GM23248 (cell line): ENCODE measurements at regions not wholly inside any gene's neighbourhood (a gene's known extent, or its start where the extent isn't known, plus 50 kb on each side); places are given as distances from the start of the nearest gene placed in this dataset.

Experiments
- DNase-seq: peaks from one replicate; pipeline ENCODE4 v3.0.0-alpha.2; 2015
- H2AFZ ChIP-seq: fragments of 200-600 bp; sonication (generic); 2 replicates; pipeline ENCODE4 v1.6.1; 2016; ENCODE audit warnings: antibody characterized with exemption
- H3F3A ChIP-seq: fragments of 200-600 bp; sonication (generic); 2 replicates; pipeline ENCODE4 v1.6.1; 2016; ENCODE audit warnings: mild to moderate bottlenecking, antibody characterized with exemption, mixed run types; ENCODE audit not compliant: insufficient read depth
- H3K27ac ChIP-seq: fragments of 200-600 bp; sonication (generic); 2 replicates; pipeline ENCODE4 v1.5.1; 2016; ENCODE audit warnings: mild to moderate bottlenecking
- H3K27me3 ChIP-seq: fragments of 200-600 bp; sonication (generic); replicated peaks from 2 replicates; pipeline ENCODE4 v1.6.1; 2016; ENCODE audit warnings: mild to moderate bottlenecking; ENCODE audit not compliant: insufficient read depth
- H3K36me3 ChIP-seq: fragments of 200-600 bp; sonication (generic); 2 replicates; pipeline ENCODE4 v1.6.1; 2016; ENCODE audit warnings: low read depth, mild to moderate bottlenecking
- H3K4me1 ChIP-seq: fragments of 200-600 bp; sonication (generic); 2 replicates; pipeline ENCODE4 v1.6.1; 2016; ENCODE audit warnings: mild to moderate bottlenecking; ENCODE audit not compliant: insufficient read depth
- H3K4me2 ChIP-seq: fragments of 200-600 bp; sonication (generic); one replicate; pipeline ENCODE4 v1.6.1; 2016; ENCODE audit warnings: mild to moderate bottlenecking; ENCODE audit not compliant: unreplicated experiment
- H3K4me3 ChIP-seq: fragments of 200-600 bp; sonication (generic); 2 replicates; pipeline ENCODE4 v1.5.1; 2016; ENCODE audit warnings: mild to moderate bottlenecking
- H3K79me2 ChIP-seq: fragments of 200-600 bp; sonication (generic); 2 replicates; pipeline ENCODE4 v1.6.1; 2016; ENCODE audit warnings: mild to moderate bottlenecking; ENCODE audit not compliant: insufficient read depth
- H3K9ac ChIP-seq: fragments of 200-600 bp; sonication (generic); 2 replicates; pipeline ENCODE4 v1.6.1; 2016; ENCODE audit warnings: mild to moderate bottlenecking
- H3K9me2 ChIP-seq: fragments of 200-600 bp; sonication (generic); 2 replicates; pipeline ENCODE4 v1.6.1; 2016; ENCODE audit warnings: mixed run types, mild to moderate bottlenecking, moderate library complexity; ENCODE audit not compliant: insufficient read depth
- H3K9me3 ChIP-seq: fragments of 200-600 bp; sonication (generic); one replicate; pipeline ENCODE4 v1.6.1; 2017; ENCODE audit warnings: low read depth
- H4K20me1 ChIP-seq: fragments of 200-600 bp; sonication (generic); 2 replicates; pipeline ENCODE4 v1.6.0; 2016; ENCODE audit not compliant: insufficient read depth
- EZH2 ChIP-seq: fragments of 200-600 bp; sonication (generic); IDR thresholded peaks from 2 replicates; pipeline ENCODE4 v1.6.1; 2018; ENCODE audit warnings: antibody characterized with exemption, mild to moderate bottlenecking; ENCODE audit not compliant: insufficient read depth, poor library complexity, severe bottlenecking
- EZH2phosphoT487 ChIP-seq: fragments of 200-600 bp; sonication (generic); IDR thresholded peaks from 2 replicates; pipeline ENCODE4 v1.6.1; 2018; ENCODE audit warnings: antibody characterized with exemption, moderate library complexity, mild to moderate bottlenecking, low read depth; ENCODE audit not compliant: insufficient read depth
- WGBS, 2 experiments: methylation state at CpG; one replicate each; pipeline ENCODE4 v1.1.6; 2015 to 2017; ENCODE audit warnings: low lambda C conversion rate in 2 of 2, low coverage in 1 of 2; ENCODE audit errors: missing lambda C conversion rate in 2 of 2; 5-methylcytosine and 5-hydroxymethylcytosine counted together
- in situ Hi-C: fragments of 300-500 bp; cut with MboI; formaldehyde crosslinking; loops from 2 replicates; pipeline ENCODE4 v1.15.0; 2020

DNA sequence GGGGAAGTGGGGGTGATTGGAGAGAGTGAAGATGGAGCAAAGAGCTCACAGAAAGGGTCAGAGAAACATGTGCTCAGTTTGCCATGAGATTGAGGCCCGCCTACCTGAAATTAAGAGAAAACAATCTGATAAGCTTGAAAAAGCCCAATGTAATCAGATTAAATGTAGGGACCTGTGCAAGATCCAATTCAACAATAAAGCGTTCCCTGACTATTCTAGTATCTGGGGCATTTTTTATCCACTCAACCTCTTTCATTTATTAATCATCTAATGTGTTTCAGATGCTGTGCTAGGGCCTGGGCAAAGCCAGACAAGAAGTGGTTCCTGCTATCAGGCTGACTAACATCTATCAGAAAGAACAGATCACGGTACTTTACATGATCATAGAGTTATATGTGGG is 238.4 kb upstream of the MYO3A start:
- Histone ChIP-seq H2AFZ (no peak overlapping the region), H3K9me3 (no peaks in the 10 kb centered on the region), H3K9me2 (no peaks in the 10 kb centered on the region), H3K79me2 (no peaks in the 10 kb centered on the region), H3F3A (no peaks in the 10 kb centered on the region), H3K4me3 (no peak overlapping the region), H3K36me3 (no peaks in the 10 kb centered on the region), H3K4me1 (no peaks in the 10 kb centered on the region), H3K4me2 (no peak overlapping the region), H3K27ac (no peak overlapping the region), H3K27me3 (0 out of 2 replicates have a peak, but pooled peaks cover 1% of the 10 kb centered on the region), H3K9ac (no peak overlapping the region), H4K20me1 (no peaks in the 10 kb centered on the region)
- 18 to 23% methylated on average over 3 of the region's 3 CpGs for WGBS, 2 experiments
- in situ Hi-C loops: no loop called here
- no peak for DNase-seq
- no peak for TF ChIP-seq EZH2
- TF ChIP-seq EZH2phosphoT487: no peak

DNA sequence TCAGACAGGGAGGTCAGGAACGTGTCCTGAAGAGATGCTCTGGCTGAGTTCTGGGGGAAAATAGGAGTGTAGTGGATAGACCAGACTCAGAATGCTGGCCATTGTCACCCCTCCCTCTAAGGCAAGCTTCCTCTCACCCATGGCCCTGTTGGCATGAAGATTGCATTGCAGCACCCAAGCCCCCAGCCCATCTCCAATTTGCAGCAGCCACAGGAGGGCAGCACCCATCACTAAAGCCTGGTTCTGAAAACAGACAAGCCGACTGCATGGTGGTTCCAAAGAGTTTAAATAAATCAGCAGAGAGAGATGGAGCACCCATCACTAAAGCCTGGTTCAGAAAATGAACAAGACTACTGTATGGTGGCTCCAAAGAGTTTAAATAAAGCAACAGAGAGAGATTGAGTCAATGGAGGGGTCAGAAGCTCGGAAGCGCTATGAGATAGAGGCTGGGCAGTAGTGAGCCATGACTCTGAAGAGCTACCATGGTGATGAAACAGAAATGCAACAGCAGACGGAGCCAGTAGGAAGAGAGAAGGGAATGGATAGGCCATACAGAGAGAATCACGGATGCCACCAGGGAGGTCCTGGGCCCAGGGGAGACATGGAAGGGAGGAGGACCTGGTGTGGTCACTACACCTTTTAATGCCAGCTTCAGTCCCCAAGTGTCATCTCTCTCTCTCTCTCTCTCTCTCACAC is 237.9 kb upstream of the MYO3A start:
- H3K4me2 ChIP-seq: no peak overlapping the region
- no peaks in the 10 kb centered on the region for H4K20me1 ChIP-seq
- 54 to 68% methylated on average over 5 to 6 of the region's 6 CpGs for WGBS, 2 experiments

DNA sequence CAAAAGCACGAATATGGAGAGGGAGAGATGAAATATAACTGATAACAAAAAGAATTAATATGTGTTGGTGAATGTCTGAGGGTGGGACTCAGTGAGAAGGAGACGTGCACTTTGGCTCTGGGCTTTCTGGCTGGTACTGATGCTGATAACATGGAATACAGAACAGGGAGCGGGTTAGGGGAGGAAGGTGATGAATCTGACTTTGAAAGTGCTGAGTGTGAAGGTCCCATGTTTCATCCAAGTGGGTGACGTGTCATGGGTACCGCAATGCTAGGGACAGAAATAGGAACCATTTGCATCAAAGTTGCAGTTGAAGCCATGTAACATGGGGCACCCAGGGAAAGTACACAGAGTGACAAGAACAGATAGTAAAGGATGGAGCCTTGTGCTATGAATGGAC is 236.6 kb upstream of the MYO3A start:
- Histone ChIP-seq H2AFZ (no peak overlapping the region), H3K4me2 (no peak overlapping the region), H4K20me1 (no peaks in the 10 kb centered on the region), H3K9me2 (no peaks in the 10 kb centered on the region), H3K9me3 (no peaks in the 10 kb centered on the region), H3K9ac (no peak overlapping the region), H3K79me2 (no peaks in the 10 kb centered on the region), H3K27me3 (no peaks in the 10 kb centered on the region), H3K27ac (no peak overlapping the region), H3F3A (no peaks in the 10 kb centered on the region), H3K4me3 (no peak overlapping the region), H3K4me1 (no peaks in the 10 kb centered on the region), H3K36me3 (no peaks in the 10 kb centered on the region)
- in situ Hi-C loops: no loop called here
- TF ChIP-seq EZH2 (no peak), EZH2phosphoT487 (no peak)
- no peak for DNase-seq
- WGBS, 2 experiments: 55 to 62% methylated on average over 5 of the region's 5 CpGs

More for the DNA sequence above, 237.9 kb upstream of the MYO3A start:
- no peaks in the 10 kb centered on the region for H3K36me3 ChIP-seq
- no peaks in the 10 kb centered on the region for H3K27me3 ChIP-seq
- H3K9ac ChIP-seq: no peak overlapping the region
- TF ChIP-seq EZH2: no peak
- TF ChIP-seq EZH2phosphoT487: no peak
- H3K27ac ChIP-seq: no peak overlapping the region
- no peak overlapping the region for H3K4me3 ChIP-seq
- DNase-seq: no peak
- H3K4me1 ChIP-seq: no peaks in the 10 kb centered on the region
- no peaks in the 10 kb centered on the region for H3F3A ChIP-seq
- no peaks in the 10 kb centered on the region for H3K79me2 ChIP-seq
- H2AFZ ChIP-seq: no peak overlapping the region
- no peaks in the 10 kb centered on the region for H3K9me2 ChIP-seq
- in situ Hi-C loops: no loop called here
- H3K9me3 ChIP-seq: no peaks in the 10 kb centered on the region

DNA sequence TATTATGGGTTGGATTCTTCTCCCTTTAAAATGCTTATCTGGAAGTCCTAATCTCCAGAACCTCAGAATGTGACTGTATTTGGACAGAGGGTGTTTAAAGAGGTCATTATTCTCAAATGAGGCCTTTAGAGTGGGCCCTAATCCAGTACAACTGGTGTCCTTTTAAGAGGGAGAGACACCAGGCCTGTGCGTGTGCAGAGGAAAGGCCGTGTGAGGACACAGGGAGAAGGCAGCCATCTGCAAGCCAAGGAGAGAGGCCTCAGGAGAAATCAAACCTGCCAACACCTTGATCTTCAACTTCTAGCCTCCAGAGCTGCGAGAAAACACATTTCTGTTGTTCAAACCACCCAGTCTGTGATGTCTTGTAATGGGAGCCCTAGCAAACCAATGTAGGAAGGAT is 235.4 kb upstream of the MYO3A start:
- Histone ChIP-seq H3K4me3 (no peak overlapping the region), H4K20me1 (no peaks in the 10 kb centered on the region), H3K9me2 (no peaks in the 10 kb centered on the region), H3K27ac (no peak overlapping the region), H3K4me2 (no peak overlapping the region), H3K4me1 (no peaks in the 10 kb centered on the region), H3F3A (no peaks in the 10 kb centered on the region), H3K9me3 (no peaks in the 10 kb centered on the region), H3K36me3 (no peaks in the 10 kb centered on the region), H3K79me2 (no peaks in the 10 kb centered on the region), H3K27me3 (no peaks in the 10 kb centered on the region), H2AFZ (no peak overlapping the region), H3K9ac (no peak overlapping the region)
- TF ChIP-seq EZH2 (no peak), EZH2phosphoT487 (no peak)
- in situ Hi-C loops: no loop called here
- no peak for DNase-seq
- 4 to 12% methylated on average over 3 of the region's 3 CpGs for WGBS, 2 experiments
